Suprapubic skin (tissue), 4 donors: ENCODE measurements at regions not wholly inside any gene's neighbourhood (a gene's known extent, or its start where the extent isn't known, plus 50 kb on each side); places are given as distances from the start of the nearest gene placed in this dataset.
A peak's percentile ranks its signal among the peaks of the same experiment; 100 is the strongest.

Experiments used
- DNase-seq, 2 donors: peaks; one replicate each; pipeline ENCODE4 v3.0.0-alpha.2; 2019; ENCODE audit warnings: low spot score in 2 of 2
- H3K27ac ChIP-seq: fragments of 200-600 bp; sonication (generic); one replicate; pipeline ENCODE4 v1.5.1; 2019
- H3K27me3 ChIP-seq: fragments of 200-600 bp; sonication (generic); one replicate; pipeline ENCODE4 v1.5.1; 2019
- H3K36me3 ChIP-seq: fragments of 200-600 bp; sonication (generic); one replicate; pipeline ENCODE4 v1.5.1; 2019
- H3K4me1 ChIP-seq: fragments of 200-600 bp; sonication (generic); one replicate; pipeline ENCODE4 v1.5.1; 2019
- H3K4me3 ChIP-seq: fragments of 200-600 bp; sonication (generic); one replicate; pipeline ENCODE4 v1.5.1; 2019; ENCODE audit warnings: mild to moderate bottlenecking
- H3K9me3 ChIP-seq: fragments of 200-600 bp; sonication (generic); one replicate; pipeline ENCODE4 v1.5.1; 2019
- CTCF ChIP-seq, 2 donors: fragments of 200-600 bp in 1 of 2; fragments of 450-650 bp in 1 of 2; sonication (generic) in 1 of 2; IDR thresholded peaks; one replicate each; pipeline ENCODE4 v1.5.1; 2016 to 2019; ENCODE audit warnings: antibody characterized with exemption in 2 of 2, mild to moderate bottlenecking in 1 of 2, moderate library complexity in 1 of 2
- EP300 ChIP-seq: sonication (generic); formaldehyde crosslinking; IDR thresholded peaks from one replicate; pipeline ENCODE4 v1.6.1; 2017; ENCODE audit warnings: antibody characterized with exemption
- POLR2A ChIP-seq, 2 donors: fragments of 450-650 bp; IDR thresholded peaks; one replicate each; pipeline ENCODE4 v1.6.1; 2017; ENCODE audit warnings: antibody characterized with exemption in 2 of 2, mild to moderate bottlenecking in 2 of 2, moderate library complexity in 2 of 2
- POLR2AphosphoS5 ChIP-seq, 3 donors: sonication (generic); formaldehyde crosslinking; IDR thresholded peaks; one replicate each; pipeline ENCODE4 v1.6.1; 2017; ENCODE audit warnings: antibody characterized with exemption in 3 of 3
- WGBS: methylation state at CpG from one replicate; pipeline ENCODE4 v1.1.5; 2018; 5-methylcytosine and 5-hydroxymethylcytosine counted together

- 79% methylated on average over 4 of the region's 4 CpGs for WGBS
Observed at GRCh38 chr10:118193642-118194041, 146.9 kb upstream of the RAB11FIP2 start.

GRCh38 chr10:118181021-118181420 is 134.3 kb upstream of the RAB11FIP2 start:
- Histone ChIP-seq H3K9me3 (no peaks in the 10 kb centered on the region), H3K4me3 (no peak overlapping the region), H3K36me3 (no peaks in the 10 kb centered on the region), H3K4me1 (no peaks in the 10 kb centered on the region), H3K27me3 (no peaks in the 10 kb centered on the region), H3K27ac (no peak overlapping the region)
- 81% methylated on average over 1 of the region's 1 CpG for WGBS
- DNase-seq, result no peak
- TF ChIP-seq CTCF (IDR thresholded peaks at IDR 0.05), result no peak
- no peak for TF ChIP-seq EP300
- no peak for TF ChIP-seq POLR2A (IDR thresholded peaks at IDR 0.05)
- no peak for TF ChIP-seq POLR2AphosphoS5 (IDR thresholded peaks at IDR 0.05)

More at GRCh38 chr10:118193642-118194041, 146.9 kb upstream of the RAB11FIP2 start:
- H3K27me3 ChIP-seq, result no peaks in the 10 kb centered on the region
- DNase-seq, result no peak
- H3K9me3 ChIP-seq, result no peaks in the 10 kb centered on the region
- TF ChIP-seq POLR2A (IDR thresholded peaks at IDR 0.05) (no peak), POLR2AphosphoS5 (IDR thresholded peaks at IDR 0.05) (no peak), EP300 (no peak), CTCF (IDR thresholded peaks at IDR 0.05) (no peak)
- no peaks in the 10 kb centered on the region for H3K36me3 ChIP-seq
- H3K4me1 ChIP-seq, result no peaks in the 10 kb centered on the region
- no peak overlapping the region for H3K4me3 ChIP-seq
- no peak overlapping the region for H3K27ac ChIP-seq

GRCh38 chr10:118175148-118175547 is 128.4 kb upstream of the RAB11FIP2 start:
- H3K27me3 ChIP-seq, result no peaks in the 10 kb centered on the region
- 88% methylated on average over 2 of the region's 2 CpGs for WGBS
- no peak for TF ChIP-seq POLR2AphosphoS5 (IDR thresholded peaks at IDR 0.05)
- H3K9me3 ChIP-seq, result no peaks in the 10 kb centered on the region
- DNase-seq, result no peak
- H3K36me3 ChIP-seq, result no peaks in the 10 kb centered on the region
- no peaks in the 10 kb centered on the region for H3K4me1 ChIP-seq
- H3K4me3 ChIP-seq, result no peak overlapping the region
- H3K27ac ChIP-seq, result no peak overlapping the region

- Histone ChIP-seq H3K4me1 (no peaks in the 10 kb centered on the region), H3K9me3 (no peaks in the 10 kb centered on the region), H3K27ac (no peak overlapping the region), H3K27me3 (no peaks in the 10 kb centered on the region), H3K36me3 (no peaks in the 10 kb centered on the region), H3K4me3 (no peak overlapping the region)
- WGBS, result 88% methylated on average over 2 of the region's 2 CpGs
- DNase-seq, result no peak
- TF ChIP-seq POLR2A (IDR thresholded peaks at IDR 0.05) (no peak), CTCF (IDR thresholded peaks at IDR 0.05) (no peak), EP300 (no peak), POLR2AphosphoS5 (IDR thresholded peaks at IDR 0.05) (no peak)
Observed at GRCh38 chr10:118173296-118173695, 126.6 kb upstream of the RAB11FIP2 start.

GRCh38 chr10:118171861-118172260 is 125.1 kb upstream of the RAB11FIP2 start:
- H3K4me1 ChIP-seq, result no peaks in the 10 kb centered on the region
- no peak overlapping the region for H3K27ac ChIP-seq
- no peaks in the 10 kb centered on the region for H3K36me3 ChIP-seq
- 74% methylated on average over 1 of the region's 1 CpG for WGBS
- no peak overlapping the region for H3K4me3 ChIP-seq
- no peaks in the 10 kb centered on the region for H3K9me3 ChIP-seq
- TF ChIP-seq POLR2AphosphoS5 (IDR thresholded peaks at IDR 0.05) (no peak), CTCF (IDR thresholded peaks at IDR 0.05) (no peak), EP300 (no peak), POLR2A (IDR thresholded peaks at IDR 0.05) (no peak)
- no peak for DNase-seq
- no peaks in the 10 kb centered on the region for H3K27me3 ChIP-seq

- no peak for DNase-seq
- 67% methylated on average over 4 of the region's 4 CpGs for WGBS
- TF ChIP-seq CTCF (IDR thresholded peaks at IDR 0.05) (no peak), POLR2A (IDR thresholded peaks at IDR 0.05) (no peak)
Observed at GRCh38 chr10:118167056-118167700, 120.4 kb upstream of the RAB11FIP2 start.

More at GRCh38 chr10:118167056-118167700, 120.4 kb upstream of the RAB11FIP2 start:
- no peaks in the 10 kb centered on the region for H3K36me3 ChIP-seq
- no peaks in the 10 kb centered on the region for H3K9me3 ChIP-seq
- H3K27ac ChIP-seq, result peak overlapping the region; percentile 52
- no peak overlapping the region for H3K4me3 ChIP-seq
- H3K27me3 ChIP-seq, result no peaks in the 10 kb centered on the region
- no peaks in the 10 kb centered on the region for H3K4me1 ChIP-seq
